NCI-H2029 (cell line): ENCODE measurements at regions not wholly inside any gene's neighbourhood (a gene's known extent, or its start where the extent isn't known, plus 50 kb on each side); places are given as distances from the start of the nearest gene placed in this dataset.

Experiments used
- DNase-seq: peaks from one replicate; lab custom pipeline; 2025; lab: John Stamatoyannopoulos, UW

- DNase-seq, result no peak
These were observed 547.1 kb downstream of the CCDC171 start for GRCh38 chr9:16099732-16100536.

- DNase-seq, result no peak
These were observed 547.8 kb downstream of the CCDC171 start for GRCh38 chr9:16100537-16101091.

GRCh38 chr9:16102154-16102553, 549.3 kb downstream of the CCDC171 start:
- DNase-seq, result no peak

- DNase-seq, result no peak
These were observed 551.0 kb downstream of the CCDC171 start for GRCh38 chr9:16103620-16104397.

GRCh38 chr9:16105168-16106020, 552.6 kb downstream of the CCDC171 start:
- no peak for DNase-seq

GRCh38 chr9:16106021-16106571, 553.3 kb downstream of the CCDC171 start:
- DNase-seq, result no peak

- no peak for DNase-seq
These were observed 559.3 kb downstream of the CCDC171 start for GRCh38 chr9:16112116-16112515.

GRCh38 chr9:16115994-16116393, 563.2 kb downstream of the CCDC171 start:
- DNase-seq, result no peak

- no peak for DNase-seq
These were observed 565.2 kb downstream of the CCDC171 start for GRCh38 chr9:16118043-16118442.

GRCh38 chr9:16119261-16120230, 566.7 kb downstream of the CCDC171 start:
- no peak for DNase-seq

GRCh38 chr9:16120231-16120641, 567.4 kb downstream of the CCDC171 start:
- no peak for DNase-seq

GRCh38 chr9:16120727-16121126, 567.9 kb downstream of the CCDC171 start:
- no peak for DNase-seq

GRCh38 chr9:16121168-16121567, 568.3 kb downstream of the CCDC171 start:
- DNase-seq, result no peak

GRCh38 chr9:16121601-16122286, 568.9 kb downstream of the CCDC171 start:
- DNase-seq, result no peak

- DNase-seq, result no peak
These were observed 572.8 kb downstream of the CCDC171 start for GRCh38 chr9:16125629-16126028.

- DNase-seq, result no peak
These were observed 573.2 kb downstream of the CCDC171 start for GRCh38 chr9:16126042-16126441.

GRCh38 chr9:16128003-16128402, 575.2 kb downstream of the CCDC171 start:
- no peak for DNase-seq

- no peak for DNase-seq
These were observed 578.4 kb downstream of the CCDC171 start for GRCh38 chr9:16131264-16131663.

GRCh38 chr9:16132513-16132912, 579.7 kb downstream of the CCDC171 start:
- DNase-seq, result no peak

GRCh38 chr9:16133032-16133431, 580.2 kb downstream of the CCDC171 start:
- DNase-seq, result no peak
